IPS DF 6.9 (cell line): ENCODE measurements at regions not wholly inside any gene's neighbourhood (a gene's known extent, or its start where the extent isn't known, plus 50 kb on each side); places are given as distances from the start of the nearest gene placed in this dataset.

Source experiments
- DNase-seq: peaks from one replicate; pipeline ENCODE4 v3.0.0-alpha.2; 2013; ENCODE audit warnings: low read depth, low spot score
- H3K27ac ChIP-seq: one replicate; pipeline ENCODE4 v1.5.1; 2013; ENCODE audit warnings: low read length, control low read depth
- H3K27me3 ChIP-seq: 2 replicates; pipeline ENCODE4 v1.6.1; 2013; ENCODE audit warnings: mild to moderate bottlenecking, low read length; ENCODE audit not compliant: control insufficient read depth, insufficient read depth
- H3K36me3 ChIP-seq: 2 replicates; pipeline ENCODE4 v1.6.1; 2013; ENCODE audit warnings: low read length; ENCODE audit not compliant: control insufficient read depth, insufficient read depth
- H3K4me1 ChIP-seq: 2 replicates; pipeline ENCODE4 v1.6.1; 2013; ENCODE audit warnings: low read length; ENCODE audit not compliant: control insufficient read depth, insufficient read depth
- H3K4me3 ChIP-seq: 2 replicates; pipeline ENCODE4 v1.5.1; 2013; ENCODE audit warnings: mild to moderate bottlenecking, low read length
- H3K9me3 ChIP-seq: 2 replicates; pipeline ENCODE4 v1.6.1; 2013; ENCODE audit warnings: low read length, inconsistent platforms; ENCODE audit not compliant: control insufficient read depth, insufficient read depth
- WGBS: extraction: QIAGEN DNeasy Blood & Tissue Kit; methylation state at CpG from one replicate; pipeline ENCODE4 v1.1.7; 2013; ENCODE audit warnings: mixed read lengths, missing lambda C conversion rate; ENCODE audit not compliant: insufficient read length, insufficient coverage; 5-methylcytosine and 5-hydroxymethylcytosine counted together

DNA sequence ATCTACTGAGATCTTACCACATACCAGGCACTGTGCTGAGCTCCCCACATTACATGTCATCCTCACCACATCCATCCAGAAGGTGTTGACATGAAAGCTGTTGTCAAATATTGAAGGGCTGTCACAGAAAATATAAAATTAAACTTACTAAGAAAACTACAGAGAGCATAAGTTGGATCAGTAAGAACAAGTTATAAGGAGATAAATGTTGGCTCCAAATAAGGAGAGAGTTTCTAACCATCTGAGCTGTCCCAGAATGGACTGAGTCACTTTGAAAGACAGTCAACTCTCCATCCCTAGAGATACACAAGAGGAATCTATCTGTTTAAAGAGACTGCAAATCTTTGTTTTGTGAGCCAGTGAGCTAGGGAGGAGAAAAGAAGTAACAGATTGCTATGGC lies 169.8 kb downstream of the DRD1 start:
- Histone ChIP-seq H3K4me3 (no peak overlapping the region), H3K27ac (no peak overlapping the region), H3K4me1 (no peaks in the 10 kb centered on the region; the same call in 1 of the 2 replicates), H3K27me3 (no peaks in the 10 kb centered on the region), H3K9me3 (no peaks in the 10 kb centered on the region), H3K36me3 (no peaks in the 10 kb centered on the region)
- DNase-seq, result no peak

DNA sequence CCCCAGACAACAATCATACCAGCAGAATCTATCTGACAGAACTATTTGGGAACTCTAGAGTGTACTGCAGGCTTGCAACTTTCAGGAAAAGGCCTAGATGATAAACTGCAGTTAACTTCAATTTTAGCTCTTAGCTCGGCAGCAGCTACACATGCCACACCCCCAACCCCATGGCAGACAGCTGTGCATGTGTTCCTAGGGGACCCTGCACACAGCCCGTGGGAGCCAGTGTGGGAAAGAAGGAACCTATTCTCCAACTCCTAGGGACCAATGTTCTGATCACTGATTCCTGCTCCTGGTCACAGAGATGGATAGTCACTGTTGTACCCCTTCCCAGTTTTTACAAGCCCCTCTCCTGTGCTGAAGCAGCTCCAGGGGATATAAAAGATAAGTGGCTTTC lies 179.6 kb downstream of the DRD1 start:
- no peaks in the 10 kb centered on the region for H3K27me3 ChIP-seq
- no CpG with 5 or more reads among the region's 2 CpGs for WGBS
- no peak for DNase-seq
- no peaks in the 10 kb centered on the region for H3K36me3 ChIP-seq
- no peak overlapping the region for H3K27ac ChIP-seq
- H3K4me1 ChIP-seq, result no peaks in the 10 kb centered on the region
- H3K9me3 ChIP-seq, result no peaks in the 10 kb centered on the region
- H3K4me3 ChIP-seq, result no peak overlapping the region

DNA sequence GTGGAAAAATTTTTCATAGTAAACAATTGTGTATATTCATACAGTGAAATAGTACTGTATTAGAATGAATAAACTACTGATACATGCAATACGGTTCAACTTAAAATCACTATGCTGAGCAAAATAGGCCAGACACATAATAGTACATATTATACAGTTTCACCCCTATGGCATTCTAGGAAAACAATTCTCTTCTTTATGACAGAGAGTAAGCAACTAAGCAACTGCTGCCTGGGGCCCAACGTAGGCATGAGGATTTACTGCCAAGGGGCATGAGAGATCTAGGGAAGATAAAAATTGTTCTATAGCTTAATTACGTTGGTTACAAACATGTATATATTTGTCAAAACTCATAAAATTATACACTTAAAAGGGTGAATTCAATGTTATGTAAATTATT lies 180.2 kb downstream of the DRD1 start:
- Histone ChIP-seq H3K36me3 (no peaks in the 10 kb centered on the region), H3K4me1 (no peaks in the 10 kb centered on the region), H3K9me3 (no peaks in the 10 kb centered on the region), H3K27me3 (no peaks in the 10 kb centered on the region), H3K27ac (no peak overlapping the region), H3K4me3 (no peak overlapping the region)
- no CpG with 5 or more reads among the region's 3 CpGs for WGBS
- DNase-seq, result no peak

DNA sequence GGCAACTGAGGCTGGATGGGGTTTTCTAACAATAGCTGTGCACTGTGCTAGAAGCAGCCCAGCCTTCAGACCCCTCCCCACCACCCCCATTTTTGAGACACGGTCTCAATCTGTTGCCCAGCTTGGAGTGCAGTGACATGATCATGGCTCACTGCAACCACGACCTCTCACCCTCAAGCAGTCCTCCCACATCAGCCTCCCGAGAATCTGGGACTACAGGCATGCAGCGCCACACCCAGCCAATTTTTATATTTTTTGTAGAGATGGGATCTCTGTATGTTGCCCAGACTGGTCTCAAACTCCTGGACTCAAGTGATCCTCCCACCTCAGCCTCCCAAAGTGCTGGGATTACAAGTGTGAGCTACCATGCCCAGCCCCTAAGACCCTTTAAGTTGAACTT lies 182.5 kb downstream of the DRD1 start:
- no peak overlapping the region for H3K4me3 ChIP-seq
- no CpG with 5 or more reads among the region's 4 CpGs for WGBS
- no peaks in the 10 kb centered on the region for H3K4me1 ChIP-seq
- no peaks in the 10 kb centered on the region for H3K36me3 ChIP-seq
- H3K27me3 ChIP-seq, result no peaks in the 10 kb centered on the region
- no peak overlapping the region for H3K27ac ChIP-seq
- H3K9me3 ChIP-seq, result no peaks in the 10 kb centered on the region
- no peak for DNase-seq

DNA sequence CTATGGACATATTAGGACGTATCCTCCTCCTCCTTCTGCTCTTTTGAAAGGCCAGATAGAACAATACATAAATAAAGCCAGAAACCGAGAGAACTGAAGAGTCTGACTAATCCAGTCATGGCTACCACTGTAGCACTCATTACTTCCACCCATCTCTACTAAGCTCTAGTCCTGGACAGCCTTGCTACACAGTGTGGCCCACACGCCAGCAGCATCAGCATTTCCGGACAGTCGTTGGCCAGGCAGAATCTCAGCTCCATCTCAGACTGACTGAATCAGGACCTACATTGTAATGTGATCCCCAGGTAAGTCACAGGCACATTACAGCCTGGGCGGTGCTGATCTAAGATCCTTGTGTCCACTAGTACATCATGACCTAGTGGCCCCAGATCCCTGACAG lies 182.9 kb downstream of the DRD1 start:
- H3K4me1 ChIP-seq, result no peaks in the 10 kb centered on the region
- H3K9me3 ChIP-seq, result no peaks in the 10 kb centered on the region
- H3K36me3 ChIP-seq, result no peaks in the 10 kb centered on the region
- no peak for DNase-seq
- H3K4me3 ChIP-seq, result no peak overlapping the region
- no CpG with 5 or more reads among the region's 6 CpGs for WGBS
- no peaks in the 10 kb centered on the region for H3K27me3 ChIP-seq
- no peak overlapping the region for H3K27ac ChIP-seq

DNA sequence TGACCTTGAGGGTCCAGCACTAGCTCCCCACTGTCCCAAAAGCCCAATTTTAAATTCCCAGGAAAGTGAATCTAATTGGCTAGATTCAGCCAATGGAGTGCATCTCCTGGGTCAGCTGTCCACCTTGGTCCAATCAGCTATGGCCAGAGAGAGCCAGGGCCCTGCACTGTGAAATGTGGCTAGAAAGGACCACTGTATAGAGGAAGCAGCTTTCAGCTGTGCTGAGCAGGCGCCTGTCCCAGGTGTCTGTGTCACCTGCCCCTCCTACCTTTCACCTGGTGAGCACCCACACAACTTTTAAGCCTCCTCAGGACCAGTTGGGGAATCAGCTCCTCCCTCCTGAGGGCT lies 186.2 kb downstream of the DRD1 start:
- no peak for DNase-seq
- no CpG with 5 or more reads among the region's 1 CpG for WGBS
- H3K27me3 ChIP-seq, result no peaks in the 10 kb centered on the region

DNA sequence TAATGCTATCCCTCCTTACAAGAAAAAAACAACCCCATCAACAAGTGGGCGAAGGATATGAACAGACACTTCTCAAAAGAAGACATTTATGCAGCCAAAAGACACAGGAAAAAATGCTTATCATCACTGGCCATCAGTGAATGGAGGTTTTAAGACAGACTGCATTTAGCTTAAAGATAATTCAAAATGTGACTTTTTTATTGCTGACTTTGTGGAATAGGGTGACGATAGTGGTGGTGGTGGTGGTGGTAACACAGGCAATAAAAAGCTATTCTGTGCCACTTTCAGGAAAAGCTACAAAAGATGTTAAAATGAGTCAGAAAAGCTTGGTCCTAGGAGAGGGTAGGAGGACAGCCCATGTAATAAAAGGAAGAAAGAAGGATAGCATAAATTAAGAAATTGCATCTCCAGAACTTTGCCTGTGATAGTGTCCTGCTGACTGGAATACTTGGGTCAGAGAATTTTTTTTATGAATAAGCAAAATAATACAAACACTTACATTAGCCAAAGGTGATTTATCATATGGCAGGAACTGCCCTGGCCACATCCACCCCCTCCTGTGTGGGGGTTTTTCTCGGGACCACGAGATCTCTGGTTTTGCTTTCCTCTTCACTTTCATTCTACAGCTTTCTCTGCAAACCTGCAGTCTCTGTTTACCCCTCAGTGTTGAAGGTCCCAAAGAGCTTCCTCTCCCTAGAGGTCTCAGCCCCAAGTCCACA lies 186.7 kb downstream of the DRD1 start:
- Histone ChIP-seq H3K9me3 (no peaks in the 10 kb centered on the region), H3K27me3 (no peaks in the 10 kb centered on the region), H3K36me3 (no peaks in the 10 kb centered on the region), H3K4me3 (no peak overlapping the region), H3K4me1 (no peaks in the 10 kb centered on the region), H3K27ac (no peak overlapping the region)
- no CpG with 5 or more reads among the region's 4 CpGs for WGBS
- DNase-seq, result no peak

More for the DNA sequence above, 186.2 kb downstream of the DRD1 start:
- no peaks in the 10 kb centered on the region for H3K36me3 ChIP-seq
- no peak overlapping the region for H3K27ac ChIP-seq
- H3K4me1 ChIP-seq, result no peaks in the 10 kb centered on the region
- H3K9me3 ChIP-seq, result no peaks in the 10 kb centered on the region
- no peak overlapping the region for H3K4me3 ChIP-seq

DNA sequence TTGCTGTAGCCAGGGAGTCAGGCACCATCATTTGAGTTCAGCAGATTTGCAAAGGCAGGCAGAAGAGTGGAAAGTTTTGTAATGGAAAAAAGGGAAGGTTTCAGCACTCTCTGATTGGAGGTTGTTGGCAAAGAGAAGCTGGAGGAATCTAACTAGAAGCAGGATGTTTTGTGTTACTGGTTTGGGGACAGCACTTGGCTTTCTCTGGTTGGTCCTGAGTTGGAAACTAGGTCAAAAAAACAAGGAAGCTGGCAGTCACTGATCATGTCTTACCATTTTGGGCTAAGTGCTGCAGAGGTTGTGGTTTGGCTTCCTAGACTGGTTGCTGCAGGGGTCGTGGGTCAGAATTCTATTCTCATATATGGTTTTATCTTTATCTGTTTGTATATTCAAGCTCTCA lies 189.8 kb downstream of the DRD1 start:
- no peak for DNase-seq
- Histone ChIP-seq H3K9me3 (no peaks in the 10 kb centered on the region), H3K27ac (no peak overlapping the region), H3K4me3 (no peak overlapping the region), H3K36me3 (no peaks in the 10 kb centered on the region), H3K4me1 (no peaks in the 10 kb centered on the region), H3K27me3 (no peaks in the 10 kb centered on the region)
- no CpG with 5 or more reads among the region's 1 CpG for WGBS

DNA sequence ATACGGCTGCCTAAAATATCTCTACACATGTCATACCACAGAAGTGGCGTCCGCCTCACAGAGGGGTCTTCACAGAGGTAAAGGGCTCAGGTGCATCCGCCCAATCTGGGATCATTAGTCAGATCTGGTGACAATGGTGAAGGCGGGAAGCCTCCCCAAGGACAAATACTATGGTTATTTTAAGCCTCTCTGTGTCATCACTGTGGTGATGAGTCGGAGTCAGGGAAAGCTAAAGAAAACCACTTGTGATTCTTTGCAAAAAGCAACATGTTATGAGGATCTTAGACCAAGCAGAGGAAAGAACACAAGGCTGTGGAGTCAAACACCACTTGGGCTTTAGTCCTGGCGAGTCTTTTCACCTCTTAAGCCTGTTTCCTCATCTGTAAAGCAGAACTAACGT lies 190.4 kb downstream of the DRD1 start:
- DNase-seq, result no peak
- H3K27me3 ChIP-seq, result no peaks in the 10 kb centered on the region
- no peak overlapping the region for H3K27ac ChIP-seq
- no peaks in the 10 kb centered on the region for H3K9me3 ChIP-seq
- no CpG with 5 or more reads among the region's 8 CpGs for WGBS
- H3K4me1 ChIP-seq, result no peaks in the 10 kb centered on the region
- H3K36me3 ChIP-seq, result no peaks in the 10 kb centered on the region
- H3K4me3 ChIP-seq, result no peak overlapping the region

DNA sequence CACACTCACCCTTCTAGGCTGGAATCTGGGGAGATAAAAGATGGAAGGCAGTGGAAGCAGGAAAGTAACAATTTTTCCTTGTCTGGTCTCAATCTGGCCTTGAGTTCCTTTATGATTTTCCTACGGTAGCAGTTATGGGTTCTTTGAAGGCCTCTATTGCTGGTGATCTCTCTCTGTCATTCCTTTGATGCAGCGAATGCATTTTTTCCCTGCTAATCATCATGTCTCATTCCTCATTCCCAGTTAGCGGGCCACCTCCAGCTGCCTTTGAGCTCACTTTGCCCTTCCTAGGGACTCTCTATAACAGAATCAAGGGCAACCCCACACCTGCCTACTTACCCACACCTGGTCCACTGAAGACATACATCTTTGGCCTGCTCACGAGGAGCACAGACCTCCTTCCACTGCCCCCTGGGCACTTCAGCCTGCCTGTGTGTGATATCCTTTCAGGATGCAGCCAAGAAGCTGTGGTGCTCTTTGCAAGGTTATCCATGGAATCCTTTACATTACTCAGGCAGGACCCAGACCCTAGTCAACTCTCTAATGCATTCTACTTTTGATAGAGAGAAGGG lies 191.7 kb downstream of the DRD1 start:
- H3K4me3 ChIP-seq, result no peak overlapping the region
- H3K9me3 ChIP-seq, result no peaks in the 10 kb centered on the region
- no peaks in the 10 kb centered on the region for H3K36me3 ChIP-seq
- no CpG with 5 or more reads among the region's 4 CpGs for WGBS
- no peaks in the 10 kb centered on the region for H3K27me3 ChIP-seq
- no peak for DNase-seq
- no peaks in the 10 kb centered on the region for H3K4me1 ChIP-seq
- no peak overlapping the region for H3K27ac ChIP-seq

DNA sequence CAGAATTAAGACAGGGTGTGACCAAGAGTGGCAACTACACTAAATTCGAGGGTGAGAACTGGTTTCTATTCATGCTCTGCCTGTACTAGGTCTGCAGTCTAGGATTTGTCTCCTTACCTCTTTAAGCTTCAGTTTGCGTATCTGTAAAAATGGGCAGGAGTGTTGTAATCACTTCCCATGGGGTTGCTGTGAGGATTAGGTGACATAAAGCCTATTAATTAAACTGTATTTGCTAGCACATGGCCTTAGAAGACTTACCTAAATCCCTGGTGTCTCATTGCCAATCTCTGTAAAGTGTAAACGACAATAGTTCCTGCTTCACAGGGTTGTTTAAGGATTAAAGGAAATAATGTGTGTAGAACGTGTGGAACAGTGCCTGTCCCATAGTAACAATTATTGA lies 193.6 kb downstream of the DRD1 start:
- no CpG with 5 or more reads among the region's 4 CpGs for WGBS
- no peaks in the 10 kb centered on the region for H3K27me3 ChIP-seq
- H3K36me3 ChIP-seq, result no peaks in the 10 kb centered on the region
- H3K4me1 ChIP-seq, result no peaks in the 10 kb centered on the region
- H3K9me3 ChIP-seq, result no peaks in the 10 kb centered on the region
- DNase-seq, result no peak
- no peak overlapping the region for H3K4me3 ChIP-seq
- H3K27ac ChIP-seq, result no peak overlapping the region
